Kidney epithelial cell (primary cell): ENCODE measurements at regions not wholly inside any gene's neighbourhood (a gene's known extent, or its start where the extent isn't known, plus 50 kb on each side); places are given as distances from the start of the nearest gene placed in this dataset.

Experiments
- DNase-seq: peaks from one replicate; pipeline ENCODE4 v3.0.0-alpha.2; 2010; ENCODE audit warnings: low read depth
- H3K27me3 ChIP-seq: 2 replicates; pipeline ENCODE4 v1.6.0; 2011; ENCODE audit warnings: low read length; ENCODE audit not compliant: control insufficient read depth, insufficient read depth
- H3K36me3 ChIP-seq: 2 replicates; pipeline ENCODE4 v1.5.1; 2011; ENCODE audit warnings: low read length; ENCODE audit not compliant: control insufficient read depth, insufficient read depth
- H3K4me3 ChIP-seq: 2 replicates; pipeline ENCODE4 v1.5.1; 2011; ENCODE audit warnings: low read depth, mild to moderate bottlenecking, control low read depth, low read length
- CTCF ChIP-seq: IDR thresholded peaks from 2 replicates; pipeline ENCODE4 v1.5.1; 2011; ENCODE audit warnings: mild to moderate bottlenecking, moderate library complexity, low read length, control low read depth, inconsistent platforms; ENCODE audit not compliant: insufficient read depth, poor library complexity, severe bottlenecking

- H3K27me3 ChIP-seq, result no peaks in the 10 kb centered on the region
- TF ChIP-seq CTCF, result no peak
- DNase-seq, result no peak
- H3K36me3 ChIP-seq, result no peaks in the 10 kb centered on the region
- no peak overlapping the region for H3K4me3 ChIP-seq
Measured at GRCh38 chr21:14744368-14744767, 198.3 kb upstream of the SAMSN1 start.

GRCh38 chr21:14742119-14742518 lies 196.0 kb upstream of the SAMSN1 start:
- no peaks in the 10 kb centered on the region for H3K27me3 ChIP-seq
- no peak overlapping the region for H3K4me3 ChIP-seq
- H3K36me3 ChIP-seq, result no peaks in the 10 kb centered on the region
- no peak for TF ChIP-seq CTCF
- DNase-seq, result no peak

- TF ChIP-seq CTCF, result no peak
- peak; percentile 2 for DNase-seq
- Histone ChIP-seq H3K4me3 (no peak overlapping the region), H3K36me3 (no peaks in the 10 kb centered on the region), H3K27me3 (no peaks in the 10 kb centered on the region)
Measured at GRCh38 chr21:14741256-14741655, 195.1 kb upstream of the SAMSN1 start.

- no peak for TF ChIP-seq CTCF
- Histone ChIP-seq H3K4me3 (no peak overlapping the region), H3K36me3 (no peaks in the 10 kb centered on the region), H3K27me3 (no peaks in the 10 kb centered on the region)
- DNase-seq, result no peak
Measured at GRCh38 chr21:14740692-14741091, 194.6 kb upstream of the SAMSN1 start.

- H3K27me3 ChIP-seq, result no peaks in the 10 kb centered on the region
- no peak for DNase-seq
Measured at GRCh38 chr21:14740116-14740515, 194.0 kb upstream of the SAMSN1 start.

More at GRCh38 chr21:14740116-14740515, 194.0 kb upstream of the SAMSN1 start:
- Histone ChIP-seq H3K4me3 (no peak overlapping the region), H3K36me3 (no peaks in the 10 kb centered on the region)
- no peak for TF ChIP-seq CTCF
